CD14-positive monocyte (primary cell): ENCODE measurements at regions not wholly inside any gene's neighbourhood (a gene's known extent, or its start where the extent isn't known, plus 50 kb on each side); places are given as distances from the start of the nearest gene placed in this dataset.

ENCODE experiments used
- DNase-seq, 3 donors: peaks; one replicate each; pipeline ENCODE4 v3.0.0-alpha.2; 2011 to 2022
- H2AFZ ChIP-seq: 2 replicates; pipeline ENCODE4 v1.6.0; 2012; ENCODE audit warnings: mild to moderate bottlenecking, low read depth, low read length, inconsistent platforms; ENCODE audit not compliant: insufficient read depth, poor library complexity, severe bottlenecking
- H3K27ac ChIP-seq, 2 donors: 1 replicate in 1 of 2; 2 replicates in 1 of 2; pipeline ENCODE4 v1.5.1; 2012 to 2013; ENCODE audit warnings: low read length in 2 of 2, control low read depth in 1 of 2, inconsistent platforms in 1 of 2, low read depth in 1 of 2, mild to moderate bottlenecking in 1 of 2
- H3K27me3 ChIP-seq, 2 donors: one replicate each; pipeline versions ENCODE4 v1.6.0 to v1.6.1; 2011 to 2013; ENCODE audit warnings: low read length in 2 of 2; ENCODE audit not compliant: control insufficient read depth in 2 of 2, insufficient read depth in 2 of 2
- H3K36me3 ChIP-seq, 2 donors: replicated peaks in 1 of 2; 1 replicate in 1 of 2; 2 replicates in 1 of 2; pipeline versions ENCODE4 v1.5.1 to v1.6.1; 2012 to 2013; ENCODE audit warnings: low read length in 2 of 2, control low read depth in 1 of 2, inconsistent platforms in 1 of 2, mild to moderate bottlenecking in 1 of 2; ENCODE audit not compliant: insufficient read depth in 2 of 2, control insufficient read depth in 1 of 2
- H3K4me1 ChIP-seq, 2 donors: 1 replicate in 1 of 2; 2 replicates in 1 of 2; pipeline versions ENCODE4 v1.5.1 to v1.6.1; 2012 to 2013; ENCODE audit warnings: low read length in 2 of 2, control low read depth in 1 of 2, inconsistent platforms in 1 of 2, mild to moderate bottlenecking in 1 of 2, moderate library complexity in 1 of 2; ENCODE audit not compliant: insufficient read depth in 2 of 2, control insufficient read depth in 1 of 2
- H3K4me2 ChIP-seq: replicated peaks from 2 replicates; pipeline ENCODE3; 2012; ENCODE audit warnings: low read length, moderate library complexity, mild to moderate bottlenecking; ENCODE audit not compliant: poor library complexity, severe bottlenecking; ENCODE audit errors: extremely low read depth
- H3K4me3 ChIP-seq, 3 experiments: fragments of 200-600 bp in 1 of 3; sonication (generic) in 1 of 3; replicated peaks in 1 of 3; 1 replicate in 2 of 3; 2 replicates in 1 of 3; pipeline ENCODE4 v1.5.1; 2011 to 2013; ENCODE audit warnings: low read length in 3 of 3, mild to moderate bottlenecking in 3 of 3, control low read depth in 2 of 3, low read depth in 2 of 3, inconsistent platforms in 1 of 3, moderate library complexity in 1 of 3
- H3K79me2 ChIP-seq: 2 replicates; pipeline ENCODE4 v1.6.0; 2012; ENCODE audit warnings: mild to moderate bottlenecking, control low read depth, inconsistent platforms, low read length, moderate library complexity; ENCODE audit not compliant: insufficient read depth
- H3K9ac ChIP-seq: 2 replicates; pipeline ENCODE4 v1.6.0; 2017; ENCODE audit warnings: low read length, mild to moderate bottlenecking; ENCODE audit not compliant: insufficient read depth, poor library complexity, severe bottlenecking
- H3K9me3 ChIP-seq, 2 donors: replicated peaks in 1 of 2; 1 replicate in 1 of 2; 2 replicates in 1 of 2; pipeline versions ENCODE4 v1.5.1 to v1.6.1; 2012 to 2013; ENCODE audit warnings: low read length in 2 of 2, control low read depth in 1 of 2; ENCODE audit not compliant: control insufficient read depth in 1 of 2, insufficient read depth in 1 of 2
- H4K20me1 ChIP-seq: 2 replicates; pipeline ENCODE4 v1.6.0; 2012; ENCODE audit warnings: mild to moderate bottlenecking, low read length, control low read depth, moderate library complexity; ENCODE audit not compliant: insufficient read depth
- H3K27ac Mint-ChIP-seq, 7 donors: one replicate each; pipeline ENCODE4 v1.8.0; 2020; ENCODE audit warnings: mild to moderate bottlenecking in 7 of 7, mixed read lengths in 7 of 7, moderate library complexity in 6 of 7, inconsistent platforms in 2 of 7
- H3K27me3 Mint-ChIP-seq, 3 donors: one replicate each; pipeline ENCODE4 v1.8.0; 2021 to 2022; ENCODE audit warnings: low read depth in 3 of 3, mild to moderate bottlenecking in 3 of 3, mixed read lengths in 3 of 3, moderate library complexity in 3 of 3, inconsistent platforms in 1 of 3
- H3K36me3 Mint-ChIP-seq, 2 donors: one replicate each; pipeline ENCODE4 v1.8.0; 2020; ENCODE audit warnings: mixed read lengths in 2 of 2, inconsistent platforms in 1 of 2, mild to moderate bottlenecking in 1 of 2
- H3K4me1 Mint-ChIP-seq: one replicate; pipeline ENCODE4 v1.8.0; 2020; ENCODE audit warnings: mild to moderate bottlenecking, mixed read lengths
- H3K4me3 Mint-ChIP-seq, 2 donors: one replicate each; pipeline ENCODE4 v1.8.0; 2020; ENCODE audit warnings: mild to moderate bottlenecking in 2 of 2, mixed read lengths in 2 of 2, moderate library complexity in 1 of 2
- H3K9me3 Mint-ChIP-seq, 7 donors: one replicate each; pipeline ENCODE4 v1.8.0; 2020 to 2022; ENCODE audit warnings: mixed read lengths in 7 of 7, mild to moderate bottlenecking in 6 of 7, moderate library complexity in 6 of 7, inconsistent platforms in 2 of 7
- CTCF ChIP-seq: fragments of 200-600 bp; IDR thresholded peaks from one replicate; pipeline ENCODE4 v1.8.0; 2022; ENCODE audit warnings: antibody characterized with exemption, mild to moderate bottlenecking
- WGBS: methylation state at CpG from one replicate; pipeline ENCODE4 v1.1.5; 2013; ENCODE audit warnings: missing lambda C conversion rate; ENCODE audit not compliant: insufficient coverage; 5-methylcytosine and 5-hydroxymethylcytosine counted together
- intact Hi-C, 2 donors: fragments of 100-400 bp; cut with micrococcal nuclease; formaldehyde crosslinking; loops; one replicate each; pipeline versions ENCODE4 v1.15.0 to v1.15.1; 2023

- H4K20me1 ChIP-seq: no peaks in the 10 kb centered on the region
- H3K4me1 ChIP-seq: no peaks in the 10 kb centered on the region
- H3K4me2 ChIP-seq: no peak overlapping the region
- no peaks in the 10 kb centered on the region for H3K27me3 Mint-ChIP-seq
- H3K27me3 ChIP-seq: no peaks in the 10 kb centered on the region
- H3K4me3 ChIP-seq: no peak overlapping the region
- H2AFZ ChIP-seq: no peak overlapping the region
- TF ChIP-seq CTCF: no peak
- H3K27ac Mint-ChIP-seq: no peak overlapping the region
- intact Hi-C loops: no loop called here
- no peaks in the 10 kb centered on the region for H3K36me3 ChIP-seq
- no peaks in the 10 kb centered on the region for H3K9me3 ChIP-seq
- no peaks in the 10 kb centered on the region for H3K79me2 ChIP-seq
- WGBS: no CpG with 5 or more reads among the region's 1 CpG
- no peaks in the 10 kb centered on the region for H3K36me3 Mint-ChIP-seq
- H3K4me3 Mint-ChIP-seq: no peak overlapping the region
- DNase-seq: no peak
- no peaks in the 10 kb centered on the region for H3K4me1 Mint-ChIP-seq
- H3K9ac ChIP-seq: no peak overlapping the region
- H3K9me3 Mint-ChIP-seq: peaks cover 0 to 4% (median 1%) of the 10 kb centered on the region in 7 donors
- H3K27ac ChIP-seq: no peak overlapping the region
Observed at GRCh38 chr15:95684693-95685115, 645.8 kb upstream of the NR2F2 start.

- intact Hi-C loops: no loop called here
- H3K27me3 Mint-ChIP-seq: no peaks in the 10 kb centered on the region
Observed at GRCh38 chr15:95687061-95687460, 643.4 kb upstream of the NR2F2 start.

More at GRCh38 chr15:95687061-95687460, 643.4 kb upstream of the NR2F2 start:
- Mint-ChIP-seq H3K4me3 (no peak overlapping the region), H3K4me1 (no peaks in the 10 kb centered on the region), H3K27ac (no peak overlapping the region), H3K9me3 (peaks cover 0 to 8% (median 3%) of the 10 kb centered on the region in 7 donors), H3K36me3 (no peaks in the 10 kb centered on the region)
- Histone ChIP-seq H3K79me2 (no peaks in the 10 kb centered on the region), H2AFZ (no peak overlapping the region), H3K9me3 (no peaks in the 10 kb centered on the region), H3K36me3 (no peaks in the 10 kb centered on the region), H3K27ac (no peak overlapping the region), H3K4me3 (no peak overlapping the region), H4K20me1 (no peaks in the 10 kb centered on the region), H3K27me3 (no peaks in the 10 kb centered on the region), H3K4me2 (no peak overlapping the region), H3K9ac (no peak overlapping the region), H3K4me1 (no peaks in the 10 kb centered on the region)
- no peak for TF ChIP-seq CTCF
- whole genome bisulfite sequencing: no CpG with 5 or more reads among the region's 1 CpG
- no peak for DNase-seq
